ENCODE measurements at regions not wholly inside any gene's neighbourhood (a gene's known extent, or its start where the extent isn't known, plus 50 kb on each side); places are given as distances from the start of the nearest gene placed in this dataset.
"Not testable (repeated sequence)": the region's sequence is repeated elsewhere in the genome, so short reads cannot be mapped to it uniquely, and the experiment has no call there.

- DNase-seq: no peak
Measured at GRCh38 chr9:73053543-73053942, 98.1 kb upstream of the ANXA1 start.

- no peak for DNase-seq
Measured at GRCh38 chr9:73050887-73051550, 98.2 kb upstream of the ALDH1A1 start.

- no peak for DNase-seq
Measured at GRCh38 chr9:73050065-73050816, 97.4 kb upstream of the ALDH1A1 start.

GRCh38 chr9:73049280-73049679 lies 96.4 kb upstream of the ALDH1A1 start:
- DNase-seq: no peak

- no peak for DNase-seq
Measured at GRCh38 chr9:73046769-73047168, 93.9 kb upstream of the ALDH1A1 start.

GRCh38 chr9:73044776-73045175 lies 91.9 kb upstream of the ALDH1A1 start:
- not testable (repeated sequence) for DNase-seq

- no peak for DNase-seq
Measured at GRCh38 chr9:73042155-73042554, 89.3 kb upstream of the ALDH1A1 start.

- peak; percentile 56 for DNase-seq
Measured at GRCh38 chr9:73039271-73040263, 86.7 kb upstream of the ALDH1A1 start.

GRCh38 chr9:73038613-73039012 lies 85.8 kb upstream of the ALDH1A1 start:
- peak; percentile 41 for DNase-seq

- DNase-seq: no peak
Measured at GRCh38 chr9:73038089-73038509, 85.2 kb upstream of the ALDH1A1 start.

GRCh38 chr9:73037613-73038012 lies 84.8 kb upstream of the ALDH1A1 start:
- DNase-seq: no peak

- no peak for DNase-seq
Measured at GRCh38 chr9:73034962-73035361, 82.1 kb upstream of the ALDH1A1 start.

- no peak for DNase-seq
Measured at GRCh38 chr9:73031350-73031749, 78.5 kb upstream of the ALDH1A1 start.

- DNase-seq: no peak
Measured at GRCh38 chr9:73030370-73031030, 77.6 kb upstream of the ALDH1A1 start.

- no peak for DNase-seq
Measured at GRCh38 chr9:73029346-73029745, 76.5 kb upstream of the ALDH1A1 start.

GRCh38 chr9:73026375-73026774 lies 73.5 kb upstream of the ALDH1A1 start:
- no peak for DNase-seq

- no peak for DNase-seq
Measured at GRCh38 chr9:73024601-73025034, 71.8 kb upstream of the ALDH1A1 start.

- DNase-seq: peak; percentile 26
Measured at GRCh38 chr9:73023025-73023541, 70.2 kb upstream of the ALDH1A1 start.

GRCh38 chr9:73022353-73022752 lies 69.5 kb upstream of the ALDH1A1 start:
- DNase-seq: no peak

GRCh38 chr9:73020877-73021276 lies 68.0 kb upstream of the ALDH1A1 start:
- no peak for DNase-seq

GRCh38 chr9:73014011-73014410 lies 61.2 kb upstream of the ALDH1A1 start:
- no peak for DNase-seq

- DNase-seq: no peak
Measured at GRCh38 chr9:73011956-73012355, 59.1 kb upstream of the ALDH1A1 start.

Measured in midbrain (tissue), 1 donor.